GM12878 (cell line): ENCODE measurements at regions not wholly inside any gene's neighbourhood (a gene's known extent, or its start where the extent isn't known, plus 50 kb on each side); places are given as distances from the start of the nearest gene placed in this dataset.

Experiments used
- BHLHE40 ChIP-seq, 2 experiments: fragments of 450-650 bp in 1 of 2; IDR thresholded peaks; 2 replicates each; pipeline ENCODE4 v1.6.1; 2011 to 2017; ENCODE audit warnings: low read depth in 2 of 2, borderline replicate concordance in 1 of 2, improper control_type of control experiment in 1 of 2, low read length in 1 of 2, mild to moderate bottlenecking in 1 of 2
- CBFB ChIP-seq: IDR thresholded peaks from 2 replicates; pipeline ENCODE4 v1.6.1; 2016; ENCODE audit warnings: antibody characterized with exemption, low read depth
- CTCF ChIP-seq, 3 experiments: IDR thresholded peaks in 2 of 3; conservative IDR thresholded peaks in 1 of 3; 2 replicates each; pipeline ENCODE4 v1.5.1; 2011; ENCODE audit warnings: low read depth in 3 of 3, low read length in 3 of 3, mild to moderate bottlenecking in 3 of 3, control low read depth in 2 of 3, moderate library complexity in 2 of 3, inconsistent platforms in 1 of 3, mixed read lengths in 1 of 3; ENCODE audit not compliant: control insufficient read depth in 2 of 3, insufficient read depth in 1 of 3; ENCODE audit errors: extremely low read depth in 1 of 3
- EZH2 ChIP-seq: IDR thresholded peaks from 2 replicates; pipeline ENCODE4 v1.6.1; 2012; ENCODE audit warnings: low read depth, mild to moderate bottlenecking, control low read depth, inconsistent platforms, low read length, borderline replicate concordance; ENCODE audit not compliant: control insufficient read depth
- HDAC6 ChIP-seq: fragments of 200-600 bp; sonication (generic); IDR thresholded peaks from one replicate; pipeline ENCODE4 v1.8.0; 2017; ENCODE audit warnings: antibody characterized with exemption; ENCODE audit not compliant: unreplicated experiment
- MXI1 ChIP-seq: fragments of 150-350 bp; IDR thresholded peaks from 2 replicates; pipeline ENCODE4 v1.6.1; 2011; ENCODE audit warnings: low read depth, mild to moderate bottlenecking, inconsistent platforms, low read length, improper control_type of control experiment
- REST ChIP-seq: IDR thresholded peaks from 2 replicates; pipeline ENCODE4 v1.6.1; 2012; ENCODE audit warnings: mild to moderate bottlenecking, low read depth, low read length
- SREBF2 ChIP-seq: IDR thresholded peaks from 2 replicates; pipeline ENCODE4 v1.6.1; 2012; ENCODE audit warnings: mild to moderate bottlenecking, low read length
- SRF ChIP-seq, 2 experiments: IDR thresholded peaks; 2 replicates each; pipeline ENCODE4 v1.6.1; 2011; ENCODE audit warnings: low read depth in 2 of 2, low read length in 2 of 2, mild to moderate bottlenecking in 1 of 2, moderate library complexity in 1 of 2
- WRNIP1 ChIP-seq: IDR thresholded peaks from 2 replicates; pipeline ENCODE4 v1.6.1; 2011; ENCODE audit warnings: low read depth, low read length, improper control_type of control experiment, borderline replicate concordance
- ZNF687 ChIP-seq: fragments of 450-650 bp; IDR thresholded peaks from 2 replicates; pipeline ENCODE4 v1.6.1; 2017; ENCODE audit warnings: mild to moderate bottlenecking, moderate library complexity

GRCh38 chr2:176585791-176586190, 316.5 kb downstream of the MTX2 start:
- TF ChIP-seq HDAC6 = no peak
- no peak for TF ChIP-seq CBFB
- TF ChIP-seq WRNIP1 = no peak
- TF ChIP-seq SRF (IDR thresholded peaks at IDR 0.05; ENCODE audit: low read depth in 2 of 2, low read length in 2 of 2) = no peak
- TF ChIP-seq MXI1 = no peak
- TF ChIP-seq ZNF687 = no peak
- TF ChIP-seq CTCF (IDR thresholded peaks at IDR 0.05 in 2 of 3, conservative IDR thresholded peaks at IDR 0.05 in 1 of 3; ENCODE audit: control insufficient read depth in 2 of 3, extremely low read depth in 1 of 3, insufficient read depth in 1 of 3, low read depth in 3 of 3, low read length in 3 of 3) = no peak
- TF ChIP-seq EZH2 = no peak
- TF ChIP-seq REST = no peak
- TF ChIP-seq BHLHE40 (IDR thresholded peaks at IDR 0.05; ENCODE audit: borderline replicate concordance in 1 of 2, low read depth in 2 of 2, low read length in 1 of 2) = no peak
- no peak for TF ChIP-seq SREBF2
